GM20000 (cell line): ENCODE measurements at regions not wholly inside any gene's neighbourhood (a gene's known extent, or its start where the extent isn't known, plus 50 kb on each side); places are given as distances from the start of the nearest gene placed in this dataset.
A peak's percentile ranks its signal among the peaks of the same experiment; 100 is the strongest.

Source experiments
- DNase-seq: peaks from one replicate; pipeline ENCODE4 v3.0.0; 2012; ENCODE audit warnings: low spot score
- CTCF ChIP-seq: IDR thresholded peaks from 2 replicates; pipeline ENCODE4 v1.5.1; 2012; ENCODE audit warnings: mild to moderate bottlenecking, control low read depth; ENCODE audit errors: extremely low read depth, missing control alignments

GRCh38 chr9:113652355-113653152, 189.0 kb downstream of the RGS3 start:
- TF ChIP-seq CTCF, result no peak
- no peak for DNase-seq

- no peak for DNase-seq
- no peak for TF ChIP-seq CTCF
Observed at GRCh38 chr9:113653746-113654604, 190.4 kb downstream of the RGS3 start.

GRCh38 chr9:113654605-113655428, 191.3 kb downstream of the RGS3 start:
- TF ChIP-seq CTCF, result no peak
- DNase-seq, result no peak

GRCh38 chr9:113656771-113657670, 193.5 kb downstream of the RGS3 start:
- no peak for TF ChIP-seq CTCF
- DNase-seq, result no peak

- TF ChIP-seq CTCF, result peak; percentile 95
- DNase-seq, result peak; percentile 84
Observed at GRCh38 chr9:113657765-113658544, 194.4 kb downstream of the RGS3 start.

- TF ChIP-seq CTCF, result no peak
- no peak for DNase-seq
Observed at GRCh38 chr9:113658545-113658895, 195.0 kb downstream of the RGS3 start.
